MM.1S (cell line): ENCODE measurements at regions not wholly inside any gene's neighbourhood (a gene's known extent, or its start where the extent isn't known, plus 50 kb on each side); places are given as distances from the start of the nearest gene placed in this dataset.

Experiments used
- EZH2 ChIP-seq: fragments of 300-600 bp; sonication (generic); optimal IDR thresholded peaks from 2 replicates; pipeline ENCODE3; 2017; ENCODE audit warnings: low read depth, mild to moderate bottlenecking, antibody characterized with exemption, low read length, mixed read lengths
- EZH2phosphoT487 ChIP-seq: fragments of 300-600 bp; sonication (generic); IDR thresholded peaks from 2 replicates; pipeline ENCODE4 v1.6.1; 2018; ENCODE audit warnings: antibody characterized with exemption, low read length

DNA sequence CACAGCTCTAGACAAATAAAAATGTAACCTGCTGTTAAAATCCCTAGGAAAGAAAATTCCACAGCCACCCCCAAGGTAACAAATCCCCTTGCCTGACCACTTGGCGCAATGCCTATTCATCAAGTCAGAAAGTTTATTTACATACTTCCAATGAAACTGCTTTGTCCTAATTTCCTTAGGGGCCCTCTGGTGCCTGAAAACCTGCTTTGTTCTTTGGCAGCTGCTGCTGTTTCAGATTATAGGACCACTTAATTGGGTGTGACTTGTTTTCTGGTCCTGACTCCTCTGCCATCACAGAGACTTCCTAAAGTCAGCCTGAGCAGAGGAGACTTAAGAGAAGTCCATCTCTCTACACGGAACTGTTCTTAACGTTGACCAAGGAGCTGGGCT lies 323.6 kb downstream of the UBE3D start:
- no peak for TF ChIP-seq EZH2
- TF ChIP-seq EZH2phosphoT487: no peak
